NCI-H446 treated with DMSO at 0.1 percent for 48 hours (cell line): ENCODE measurements at regions not wholly inside any gene's neighbourhood (a gene's known extent, or its start where the extent isn't known, plus 50 kb on each side); places are given as distances from the start of the nearest gene placed in this dataset.

ENCODE experiments used
- DNase-seq: peaks from one replicate; lab custom pipeline; 2025; lab: John Stamatoyannopoulos, UW

DNA sequence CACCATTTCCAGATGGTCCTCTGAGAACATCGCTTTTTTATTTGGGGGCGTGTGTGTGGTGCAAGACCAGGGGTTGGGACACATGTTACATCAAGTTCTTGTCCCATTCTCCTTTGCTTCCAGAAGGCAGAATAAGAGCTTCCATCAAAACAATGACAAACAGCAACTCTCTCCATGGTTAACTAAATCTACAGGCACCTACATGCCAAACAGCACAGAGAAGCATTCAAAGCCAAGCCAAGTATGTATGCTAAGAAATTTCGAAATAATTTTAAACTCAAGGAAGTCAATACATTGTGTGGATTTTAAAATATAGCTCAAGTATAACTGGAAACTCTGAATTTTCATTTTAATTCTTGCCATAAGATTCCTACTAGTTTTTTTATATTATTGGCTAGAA, 105.6 kb downstream of the SEC61B start:
- no peak for DNase-seq

GRCh38 chr9:99335280-99335679, 113.2 kb downstream of the SEC61B start:
- no peak for DNase-seq

- no peak for DNase-seq
Measured at GRCh38 chr9:99336005-99336404, 113.9 kb downstream of the SEC61B start.

GRCh38 chr9:99336531-99336930, 114.4 kb downstream of the SEC61B start:
- DNase-seq, result no peak

DNA sequence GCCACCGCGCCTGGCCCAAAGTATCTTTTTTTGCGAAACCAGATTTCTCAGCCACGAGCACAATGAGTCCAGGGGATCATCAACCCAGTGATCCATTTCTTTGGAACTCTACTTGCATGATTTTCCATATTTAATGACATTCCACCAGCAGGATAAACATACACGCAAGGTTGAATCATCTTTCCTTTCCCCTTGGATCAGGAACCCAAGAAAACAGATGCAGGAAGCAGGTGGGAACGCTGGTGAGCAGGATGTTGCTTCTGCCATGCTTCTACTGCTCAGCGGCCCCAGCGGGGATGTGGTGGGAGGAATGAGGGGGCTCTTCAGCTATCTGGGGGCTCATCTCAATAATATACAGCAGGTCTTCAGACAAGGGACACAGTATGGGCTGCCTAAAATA, 118.2 kb downstream of the SEC61B start:
- no peak for DNase-seq

- no peak for DNase-seq
Measured at GRCh38 chr9:99341686-99342085, 119.6 kb downstream of the SEC61B start.

DNA sequence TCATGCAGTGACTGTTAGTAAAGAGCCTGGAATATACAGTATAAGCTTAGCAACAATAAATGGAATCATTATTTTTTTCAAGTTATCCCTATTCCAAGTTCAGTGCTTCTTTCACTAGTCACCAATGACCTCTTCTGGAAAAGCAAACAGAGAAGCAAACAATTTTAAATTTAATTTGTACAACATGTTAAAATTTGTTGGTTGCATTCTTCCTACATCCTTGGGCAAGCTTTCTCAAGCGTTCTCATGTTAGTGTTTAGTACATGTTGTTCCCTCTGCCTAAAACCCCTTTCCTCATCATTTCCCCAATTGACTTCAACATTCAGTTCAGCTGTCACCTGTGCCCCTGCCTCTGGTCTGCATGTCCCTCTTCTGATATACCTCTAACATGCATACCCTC, 123.4 kb downstream of the SEC61B start:
- DNase-seq, result no peak

DNA sequence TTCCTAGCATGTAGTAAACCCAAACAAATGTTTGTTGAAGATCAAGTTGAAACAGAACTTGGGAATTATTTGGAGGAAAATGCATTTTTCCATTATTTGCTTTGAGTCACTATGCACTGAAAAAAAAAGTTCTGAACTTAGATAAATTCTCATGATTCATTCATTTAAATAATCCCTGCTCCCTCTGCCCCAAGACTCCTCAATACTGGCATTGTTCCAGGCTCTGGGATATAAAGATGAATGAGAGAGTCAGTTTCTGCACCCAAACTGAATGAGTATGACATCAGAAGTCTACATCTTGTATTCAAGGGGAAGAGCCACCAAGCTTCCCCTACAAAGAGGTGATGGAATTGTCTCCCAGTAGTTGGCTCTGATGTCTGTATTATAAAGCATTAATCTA, 123.9 kb downstream of the SEC61B start:
- no peak for DNase-seq

- no peak for DNase-seq
Measured at GRCh38 chr9:99347568-99347967, 125.5 kb downstream of the SEC61B start.

- no peak for DNase-seq
Measured at GRCh38 chr9:99348289-99348688, 126.2 kb downstream of the SEC61B start.

GRCh38 chr9:99349870-99350269, 127.8 kb downstream of the SEC61B start:
- DNase-seq, result no peak

GRCh38 chr9:99350461-99350860, 128.4 kb downstream of the SEC61B start:
- DNase-seq, result no peak

DNA sequence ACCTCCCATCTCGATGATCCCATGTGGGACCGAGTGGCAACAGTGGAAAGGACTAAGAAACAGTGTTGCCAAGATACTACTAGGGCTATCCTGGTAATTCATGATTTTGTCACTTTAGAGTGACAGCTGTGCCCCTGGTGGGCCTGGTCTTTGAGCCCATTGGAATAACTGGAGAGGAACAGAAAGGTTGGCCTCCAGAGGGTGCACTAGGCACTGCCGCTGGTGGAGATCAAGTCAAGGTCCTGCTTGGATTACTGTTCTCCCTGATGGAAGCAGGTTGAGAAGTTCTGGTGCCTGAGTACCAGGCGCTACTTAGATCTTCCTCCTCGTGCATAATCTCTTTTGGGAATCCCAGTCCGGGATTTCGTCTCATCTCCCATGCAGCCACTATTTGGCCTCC, 129.6 kb downstream of the SEC61B start:
- no peak for DNase-seq

- no peak for DNase-seq
Measured at GRCh38 chr9:99352826-99353225, 130.7 kb downstream of the SEC61B start.

GRCh38 chr9:99353408-99353807, 131.3 kb downstream of the SEC61B start:
- no peak for DNase-seq

DNA sequence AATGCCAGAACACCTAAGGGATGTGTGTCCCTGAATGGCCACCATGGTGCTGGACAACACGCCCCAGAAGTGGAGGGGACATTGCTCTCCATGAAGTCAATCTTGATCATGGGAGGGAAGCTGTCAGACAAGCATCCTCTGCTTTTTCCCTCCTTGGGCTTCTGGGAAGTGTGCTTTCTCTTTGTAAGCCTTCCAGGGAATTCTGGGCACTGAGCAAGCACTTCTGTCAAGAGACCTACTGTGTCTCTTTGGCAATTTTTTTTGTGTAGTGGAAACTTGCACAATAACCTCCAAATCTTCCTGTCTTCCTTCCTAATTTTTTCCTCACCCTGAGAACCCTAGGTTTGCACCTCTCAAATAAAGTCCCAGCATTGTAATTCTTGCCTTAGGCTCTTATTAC, 132.0 kb downstream of the SEC61B start:
- DNase-seq, result no peak

DNA sequence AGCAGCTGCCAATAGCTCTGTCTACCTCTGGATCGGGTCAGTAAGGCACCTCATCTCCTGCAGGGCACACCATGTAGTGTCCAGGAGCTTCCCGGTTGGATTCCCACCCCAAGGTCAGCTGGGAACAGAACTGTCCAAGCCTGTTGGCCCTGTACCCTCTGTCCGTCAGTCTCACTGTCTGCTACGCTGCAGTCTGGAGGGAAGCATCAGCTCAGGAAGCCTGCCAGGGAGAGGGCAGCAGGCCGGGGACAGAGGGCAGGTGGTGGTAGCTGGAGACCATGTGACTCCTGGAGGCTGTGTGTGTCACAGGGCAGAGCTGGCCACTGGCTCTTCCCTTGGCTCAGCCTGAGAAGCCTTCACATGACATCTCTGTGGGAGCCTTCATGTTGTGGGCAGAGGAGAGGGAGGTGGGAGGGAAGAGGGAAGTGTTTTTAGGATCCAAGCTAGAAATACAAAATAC, 134.5 kb downstream of the SEC61B start:
- no peak for DNase-seq

DNA sequence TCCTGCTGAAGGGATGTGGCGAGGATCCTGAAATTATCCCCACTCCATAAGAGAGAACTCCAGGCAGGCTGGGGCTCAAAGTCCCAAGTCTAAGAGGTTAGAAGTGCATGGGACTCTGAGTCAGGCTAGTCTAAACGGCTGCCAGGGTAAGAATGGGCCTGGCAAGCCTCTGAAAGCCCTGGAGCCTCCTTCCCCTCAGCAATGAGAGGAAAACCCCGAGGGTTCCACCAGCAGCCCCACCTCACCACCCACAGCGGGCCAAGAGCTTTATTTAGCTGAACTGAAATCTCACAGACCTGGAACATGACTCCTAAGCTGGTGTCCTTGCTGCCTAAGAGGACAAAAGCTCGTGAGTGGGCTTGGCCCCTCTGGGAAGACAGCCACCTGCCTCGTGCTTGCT, 135.5 kb downstream of the SEC61B start:
- DNase-seq, result no peak

GRCh38 chr9:99358668-99359067, 136.6 kb downstream of the SEC61B start:
- DNase-seq, result no peak

DNA sequence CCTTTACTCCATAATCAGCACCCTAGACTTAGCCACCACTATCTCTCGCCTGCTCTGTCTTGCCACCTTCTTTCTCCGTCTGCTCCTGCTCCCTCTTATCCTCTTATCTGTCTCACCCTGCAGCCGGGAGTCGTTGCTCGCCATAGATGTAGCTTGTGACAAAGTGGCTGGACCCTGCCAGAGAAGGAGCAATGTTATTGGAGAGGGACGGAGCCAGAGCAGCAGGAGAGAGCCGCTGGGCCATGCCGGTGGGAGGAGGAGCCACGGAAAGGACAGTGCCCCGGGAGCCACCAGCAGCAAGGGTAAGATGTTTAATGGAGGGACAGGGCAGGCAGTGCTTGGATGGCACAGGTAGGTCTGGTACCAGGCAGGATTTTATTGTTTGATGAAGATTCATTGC, 137.3 kb downstream of the SEC61B start:
- DNase-seq, result no peak

GRCh38 chr9:99360026-99360425, 137.9 kb downstream of the SEC61B start:
- DNase-seq, result peak; percentile 25

DNA sequence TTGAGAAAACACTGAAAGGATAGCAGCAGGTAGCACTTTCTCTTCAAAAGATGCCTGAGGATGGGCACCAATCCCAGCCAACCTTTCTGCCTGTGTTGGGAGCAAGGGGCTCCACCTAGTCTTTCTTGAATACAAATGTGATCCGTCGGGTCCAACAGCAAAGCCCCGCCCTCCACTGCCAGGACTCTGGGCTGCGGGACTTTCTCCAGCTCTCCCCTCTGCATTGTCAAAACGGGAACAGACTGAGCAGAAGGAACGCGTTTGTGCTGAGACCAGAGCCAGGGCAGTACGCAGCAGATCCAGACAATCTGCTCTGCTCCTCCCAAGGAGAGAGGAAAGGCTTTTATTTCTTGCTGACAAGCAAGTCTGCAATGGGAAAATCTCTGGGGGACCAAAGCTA, 139.7 kb downstream of the SEC61B start:
- no peak for DNase-seq

- no peak for DNase-seq
Measured at GRCh38 chr9:99362321-99362720, 140.2 kb downstream of the SEC61B start.

- DNase-seq, result no peak
Measured at GRCh38 chr9:99363509-99363908, 141.4 kb downstream of the SEC61B start.
